ENCODE measurements at regions not wholly inside any gene's neighbourhood (a gene's known extent, or its start where the extent isn't known, plus 50 kb on each side); places are given as distances from the start of the nearest gene placed in this dataset.

GRCh38 chr16:52165961-52166360 lies 381.0 kb downstream of the TOX3 start:
- H3K27ac ChIP-seq = no peak overlapping the region
- no peak for TF ChIP-seq ZFX (IDR thresholded peaks at IDR 0.05; ENCODE audit: borderline replicate concordance)
- no peak for TF ChIP-seq CTCF (IDR thresholded peaks at IDR 0.05)

DNA sequence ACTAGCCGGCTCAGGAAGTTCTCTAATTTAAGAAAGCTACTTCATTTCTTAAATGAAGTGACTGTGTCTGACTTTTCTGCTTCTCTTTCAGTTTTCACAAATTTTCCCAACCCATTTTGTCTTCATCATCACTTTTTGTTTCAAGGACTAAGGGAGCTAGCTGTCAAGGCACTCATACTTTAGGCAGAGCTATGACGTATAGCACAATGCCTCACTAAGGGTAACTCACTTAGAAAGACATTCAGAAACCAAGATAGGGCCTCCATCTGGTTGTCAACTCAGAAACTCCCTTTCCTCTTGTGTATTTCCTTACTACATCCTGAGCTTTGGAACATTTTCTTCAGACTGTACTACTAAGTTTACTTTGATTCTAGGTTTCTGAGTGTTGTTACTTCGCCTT lies 397.9 kb downstream of the TOX3 start:
- no peak for TF ChIP-seq ZFX (IDR thresholded peaks at IDR 0.05; ENCODE audit: borderline replicate concordance)
- no peak for TF ChIP-seq CTCF (IDR thresholded peaks at IDR 0.05)
- no peak overlapping the region for H3K27ac ChIP-seq

GRCh38 chr16:52141871-52142270 lies 405.1 kb downstream of the TOX3 start:
- TF ChIP-seq ZFX (IDR thresholded peaks at IDR 0.05; ENCODE audit: borderline replicate concordance) (no peak), CTCF (IDR thresholded peaks at IDR 0.05) (no peak)
- no peak overlapping the region for H3K27ac ChIP-seq

DNA sequence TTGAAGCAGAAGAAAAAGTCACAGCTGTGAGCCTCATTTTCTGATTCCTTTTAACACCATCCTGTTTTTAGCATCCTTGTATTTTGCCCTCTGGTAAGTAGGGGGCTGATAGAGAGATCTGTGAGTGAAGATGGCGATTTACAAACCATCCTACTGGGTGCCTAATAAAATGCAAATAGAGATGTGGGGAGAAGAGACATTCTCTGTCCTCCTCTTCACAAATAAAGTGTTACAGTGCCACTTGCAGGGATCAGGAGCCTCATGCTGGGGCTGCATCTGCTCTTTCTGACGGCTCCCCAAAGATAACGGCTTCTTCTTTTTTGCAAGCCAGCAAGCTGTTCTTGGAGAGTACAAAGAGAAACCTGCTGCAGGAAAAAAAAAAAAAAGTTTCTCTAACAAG lies 418.6 kb downstream of the TOX3 start:
- TF ChIP-seq ZFX (IDR thresholded peaks at IDR 0.05; ENCODE audit: borderline replicate concordance) (no peak), CTCF (IDR thresholded peaks at IDR 0.05) (no peak)
- no peak overlapping the region for H3K27ac ChIP-seq

DNA sequence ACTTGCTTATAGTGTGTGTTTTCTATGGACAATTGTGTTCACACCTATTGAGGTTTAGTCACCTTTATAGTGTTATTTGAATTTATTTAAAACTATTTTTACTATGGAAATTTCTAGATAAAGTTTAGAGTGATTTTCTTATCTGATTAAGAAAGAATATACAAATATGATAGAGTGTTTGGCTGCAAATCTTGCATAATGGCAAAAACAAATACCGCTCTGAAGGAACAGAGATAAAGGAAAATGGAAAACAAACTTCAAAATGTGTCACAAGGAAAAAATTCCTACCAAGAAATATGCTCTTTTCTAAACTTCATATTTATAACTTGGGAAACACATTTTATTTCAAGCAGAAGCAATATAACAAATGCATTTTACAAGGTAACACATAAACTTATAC lies 423.1 kb downstream of the TOX3 start:
- TF ChIP-seq ZFX (IDR thresholded peaks at IDR 0.05; ENCODE audit: borderline replicate concordance) (no peak), CTCF (IDR thresholded peaks at IDR 0.05) (no peak)
- no peak overlapping the region for H3K27ac ChIP-seq

GRCh38 chr16:52123061-52123839 lies 423.7 kb downstream of the TOX3 start:
- H3K27ac ChIP-seq = no peak overlapping the region
- TF ChIP-seq ZFX (IDR thresholded peaks at IDR 0.05; ENCODE audit: borderline replicate concordance) (no peak), CTCF (IDR thresholded peaks at IDR 0.05) (no peak)

DNA sequence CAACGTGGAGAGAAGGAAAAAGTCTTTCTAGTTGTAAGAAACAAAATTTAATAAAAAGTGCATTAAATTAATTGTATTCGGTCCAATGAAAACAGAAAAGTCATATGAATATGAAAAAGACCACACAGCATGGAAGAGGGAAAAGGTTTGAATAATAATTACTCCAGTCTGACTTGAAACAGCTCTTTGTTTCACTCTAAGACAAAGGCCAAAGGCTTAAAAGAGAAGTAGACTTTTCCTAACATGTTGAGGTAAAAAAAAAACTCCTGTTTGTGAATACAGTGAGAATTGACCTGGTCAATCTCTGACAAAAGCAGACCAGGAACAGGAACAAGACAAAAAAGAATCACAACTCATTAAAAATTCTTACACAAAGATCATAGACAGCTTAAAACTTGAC lies 429.8 kb downstream of the TOX3 start:
- no peak overlapping the region for H3K27ac ChIP-seq
- TF ChIP-seq ZFX (IDR thresholded peaks at IDR 0.05; ENCODE audit: borderline replicate concordance) = no peak
- TF ChIP-seq CTCF (IDR thresholded peaks at IDR 0.05) = no peak
